Erythroblast (primary cell): ENCODE measurements at regions not wholly inside any gene's neighbourhood (a gene's known extent, or its start where the extent isn't known, plus 50 kb on each side); places are given as distances from the start of the nearest gene placed in this dataset.

Experiments used
- DNase-seq, 2 experiments: peaks; one replicate each; lab custom pipeline; 2025; lab: John Stamatoyannopoulos, UW
- GATA1 ChIP-seq: IDR thresholded peaks from 2 replicates; pipeline ENCODE4 v1.6.1; 2011; ENCODE audit warnings: low read depth, mild to moderate bottlenecking, control low read depth, low read length, moderate library complexity
- POLR2A ChIP-seq: IDR thresholded peaks from 2 replicates; pipeline ENCODE4 v1.6.1; 2011; ENCODE audit warnings: mild to moderate bottlenecking, low read length

- TF ChIP-seq GATA1 (no peak), POLR2A (no peak)
- no peak for DNase-seq
Observed at GRCh38 chr6:164018133-164018532, 603.6 kb downstream of the QKI start.

DNA sequence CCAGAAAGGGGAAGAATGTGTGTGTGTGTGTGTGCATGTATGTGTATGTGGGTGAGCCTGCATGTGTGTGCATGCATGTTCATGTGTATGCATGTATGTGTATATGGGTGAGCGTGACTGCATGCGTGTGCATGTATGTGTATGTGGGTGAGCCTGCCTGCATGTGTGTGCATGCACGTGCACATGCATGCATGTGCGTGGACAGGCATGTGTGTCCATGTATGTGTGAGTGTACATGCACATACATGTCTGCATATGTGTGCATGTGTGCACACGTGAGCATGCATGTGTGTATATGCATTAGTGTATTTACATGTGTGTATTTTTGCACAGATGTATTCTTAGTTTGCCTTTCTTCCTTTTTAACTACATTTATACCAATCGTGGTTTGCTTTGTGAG is 601.5 kb downstream of the QKI start:
- DNase-seq, result no peak

GRCh38 chr6:164015088-164015484 is 600.6 kb downstream of the QKI start:
- no peak for TF ChIP-seq POLR2A
- TF ChIP-seq GATA1, result no peak

More for the DNA sequence above, 601.5 kb downstream of the QKI start:
- TF ChIP-seq POLR2A (no peak), GATA1 (no peak)

DNA sequence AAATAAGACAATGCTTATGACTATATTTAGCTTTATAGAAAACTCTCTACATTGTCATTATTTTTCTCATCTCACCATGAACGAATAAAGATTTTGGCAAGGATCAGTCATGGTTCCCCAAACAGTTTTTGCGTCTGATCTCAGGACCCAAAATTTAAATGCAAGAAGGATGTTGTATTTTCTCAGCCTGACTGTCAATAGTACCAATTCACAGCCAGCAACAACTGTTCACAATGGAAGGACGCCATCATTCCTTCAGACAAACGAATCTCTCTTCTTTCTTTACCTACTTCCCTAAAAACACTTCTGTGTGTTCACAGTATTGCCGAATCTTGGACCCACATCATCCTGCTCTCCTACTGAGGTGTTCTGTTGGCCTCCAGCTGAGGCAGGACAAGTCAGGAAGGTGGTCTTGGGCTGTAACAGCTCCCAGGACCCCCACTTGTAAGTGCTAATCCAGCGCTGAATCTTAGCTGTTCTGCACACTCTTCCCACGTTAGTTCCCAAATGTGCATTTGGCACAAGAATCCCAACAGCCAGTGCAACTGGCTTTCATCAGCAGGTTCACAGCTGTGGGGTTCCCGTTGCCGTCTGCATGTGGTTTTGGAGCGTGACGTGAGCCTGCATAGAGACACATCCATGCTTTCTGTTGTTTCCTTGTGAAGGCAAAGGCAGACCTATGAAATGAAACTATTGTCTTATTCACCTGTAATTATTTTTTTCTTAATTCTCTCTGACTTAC is 600.0 kb downstream of the QKI start:
- TF ChIP-seq GATA1 (no peak), POLR2A (no peak)
- no peak for DNase-seq

More at GRCh38 chr6:164015088-164015484, 600.6 kb downstream of the QKI start:
- DNase-seq, result no peak

DNA sequence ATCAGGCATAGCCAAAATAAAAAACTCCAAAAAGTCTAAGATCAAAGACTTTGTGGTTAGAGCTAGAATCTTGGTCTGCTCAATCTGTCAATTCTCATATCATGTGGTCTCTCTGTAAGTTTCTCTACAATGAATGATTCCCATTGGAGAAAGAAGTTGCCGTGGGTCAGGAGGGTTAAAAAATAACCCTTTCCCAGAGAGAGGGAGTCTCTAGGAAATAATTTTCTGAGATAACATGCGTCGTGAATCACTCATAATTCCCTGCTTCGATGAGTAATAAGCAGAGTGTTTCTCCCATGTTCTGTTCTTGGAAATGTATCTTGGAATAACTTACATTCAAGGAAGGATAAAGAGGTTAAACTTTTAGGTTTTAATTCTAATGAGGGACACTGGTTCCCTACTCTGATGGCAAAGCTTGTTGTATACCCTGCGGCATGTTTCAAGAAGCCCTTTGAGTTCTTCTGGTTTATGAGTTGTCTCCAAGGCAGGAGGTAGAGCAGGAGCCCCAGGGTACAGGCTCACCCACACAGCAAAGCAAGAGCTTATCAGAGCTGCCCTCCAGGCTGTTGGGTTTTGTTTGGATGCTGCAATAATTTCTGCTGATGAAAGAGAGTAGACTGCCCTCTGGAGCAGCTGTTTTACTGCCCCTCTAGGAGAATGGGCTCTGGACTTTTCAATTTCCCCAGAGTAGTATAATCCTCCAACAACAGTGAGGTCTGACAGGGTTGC is 599.1 kb downstream of the QKI start:
- DNase-seq, result no peak
- no peak for TF ChIP-seq POLR2A
- no peak for TF ChIP-seq GATA1

DNA sequence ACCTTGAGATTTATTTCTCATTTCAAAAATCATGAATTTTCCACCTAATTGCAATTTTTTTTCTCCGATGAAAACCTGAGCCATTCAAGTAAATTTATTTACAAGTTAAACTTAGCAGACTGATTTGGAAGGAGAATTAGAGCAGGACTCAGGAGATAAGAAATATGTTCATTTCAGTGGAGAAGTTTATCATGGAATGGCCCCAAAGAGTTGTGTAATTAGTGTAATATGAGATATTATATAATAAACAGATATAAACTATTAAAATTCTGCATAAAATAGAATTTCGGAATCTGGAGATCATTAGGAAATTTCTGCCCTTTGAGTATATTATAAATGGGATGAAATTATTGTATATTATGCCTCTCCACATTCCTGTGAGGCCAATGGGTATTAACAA is 596.8 kb downstream of the QKI start:
- no peak for DNase-seq
- TF ChIP-seq GATA1, result no peak
- no peak for TF ChIP-seq POLR2A

DNA sequence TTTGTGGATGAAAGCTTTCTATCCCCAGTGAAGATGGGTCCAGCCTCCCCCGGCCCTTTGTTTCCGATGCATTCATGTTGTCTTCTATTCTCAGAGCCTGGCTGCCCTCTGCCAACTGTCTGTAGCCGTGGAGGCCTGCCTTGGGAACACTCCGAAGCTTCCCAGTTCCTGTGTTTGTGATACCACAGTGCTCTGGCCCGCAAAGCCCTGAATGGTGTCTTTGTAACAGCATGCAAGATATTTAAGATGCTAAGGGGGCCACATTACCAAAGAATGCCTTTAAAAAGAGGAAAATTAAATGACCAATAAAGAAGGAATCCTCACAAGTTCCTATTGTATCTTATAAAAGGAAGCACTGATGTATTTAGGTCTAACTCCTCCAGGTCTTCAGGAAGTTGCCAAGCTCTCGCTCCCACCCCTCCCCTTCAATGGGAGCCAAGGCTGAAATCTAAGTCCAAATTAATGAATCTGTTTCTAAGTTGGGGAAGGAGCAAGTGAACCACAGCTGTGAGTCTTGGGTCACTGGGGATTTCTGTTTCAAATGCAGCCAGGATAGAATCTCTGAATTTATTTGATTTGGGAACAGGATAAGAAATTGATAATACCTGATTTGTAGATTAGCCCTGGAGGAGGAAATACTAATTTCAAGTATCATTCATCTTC is 596.1 kb downstream of the QKI start:
- DNase-seq, result no peak
- TF ChIP-seq GATA1, result no peak

DNA sequence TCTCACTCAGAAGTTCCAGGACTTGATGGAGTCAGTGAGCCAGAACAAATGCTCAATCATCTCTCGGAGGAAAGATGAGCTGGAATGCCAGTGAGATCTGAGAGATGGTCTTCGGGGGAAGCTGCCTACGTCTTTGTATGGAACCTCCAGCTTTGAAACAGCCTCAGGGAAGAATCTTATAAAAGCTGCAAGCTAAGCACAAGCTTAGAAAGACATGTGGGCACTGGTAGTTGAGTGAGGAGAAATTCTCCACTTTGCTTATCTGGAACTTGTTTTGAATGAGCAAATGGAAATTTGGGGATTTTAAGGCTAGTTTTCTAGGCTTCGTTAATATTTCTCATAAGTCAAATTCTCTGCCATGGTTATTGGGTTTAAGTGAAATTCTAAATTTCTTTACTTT is 594.4 kb downstream of the QKI start:
- DNase-seq, result no peak
- TF ChIP-seq POLR2A (no peak), GATA1 (no peak)

- no peak for TF ChIP-seq GATA1
- no peak for TF ChIP-seq POLR2A
- DNase-seq, result no peak
Observed at GRCh38 chr6:164007881-164008280, 593.4 kb downstream of the QKI start.

- no peak for DNase-seq
- TF ChIP-seq GATA1 (no peak), POLR2A (no peak)
Observed at GRCh38 chr6:164006459-164006858, 591.9 kb downstream of the QKI start.

DNA sequence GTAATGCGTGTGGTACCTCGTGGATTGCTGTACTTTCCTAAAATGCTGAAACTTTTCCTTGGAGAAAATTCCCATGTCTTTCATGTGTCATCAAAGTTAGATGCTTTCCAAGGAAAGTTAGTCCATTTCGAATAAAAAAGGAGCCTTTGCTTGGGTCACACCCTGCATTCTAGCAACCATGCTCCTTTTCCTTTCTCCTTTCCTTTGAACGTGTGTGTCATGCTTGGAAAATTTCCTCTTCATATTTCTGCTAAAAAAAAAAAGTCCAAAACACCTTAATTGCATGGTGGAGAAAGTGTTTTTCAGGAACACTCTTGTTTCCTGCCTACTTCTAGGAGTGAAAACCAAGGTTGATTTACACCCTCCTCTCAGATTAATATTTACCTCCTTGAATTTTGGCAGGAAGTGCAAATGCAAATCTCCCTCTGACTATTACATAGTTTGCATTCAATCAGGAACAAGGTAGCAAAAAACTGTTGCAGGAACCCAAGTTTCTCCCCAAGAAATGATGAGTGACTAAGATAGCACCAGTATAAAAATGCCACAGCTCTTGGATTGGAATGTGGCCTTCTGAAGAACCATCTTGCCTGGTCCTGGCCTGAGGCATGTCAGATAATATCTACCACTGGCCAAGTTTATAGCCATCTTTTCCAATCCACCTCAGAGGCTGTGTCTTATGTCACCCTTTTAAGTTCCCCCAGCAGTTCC is 590.6 kb downstream of the QKI start:
- no peak for TF ChIP-seq POLR2A
- no peak for TF ChIP-seq GATA1

DNA sequence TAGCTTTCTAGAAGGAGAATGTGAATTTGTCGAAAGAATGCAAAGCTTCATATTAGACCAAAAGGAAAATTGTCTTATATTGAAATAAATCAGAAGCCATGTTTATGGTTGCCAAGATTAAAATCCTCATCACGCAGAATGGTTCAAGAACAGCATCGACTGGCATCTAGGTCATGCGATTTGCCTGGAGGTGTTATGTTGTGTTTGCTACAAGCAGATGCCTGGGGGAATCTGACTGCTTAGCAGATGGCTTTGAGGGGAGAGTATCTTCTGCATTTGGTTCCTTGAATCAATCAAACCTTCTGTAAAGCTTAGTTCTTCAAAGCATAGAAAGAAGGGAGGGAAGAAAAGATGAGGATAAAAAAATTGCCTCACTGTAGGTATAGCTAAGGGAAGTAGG is 585.8 kb downstream of the QKI start:
- TF ChIP-seq POLR2A, result no peak
- TF ChIP-seq GATA1, result no peak
- DNase-seq, result no peak

More for the DNA sequence above, 590.6 kb downstream of the QKI start:
- DNase-seq, result no peak

DNA sequence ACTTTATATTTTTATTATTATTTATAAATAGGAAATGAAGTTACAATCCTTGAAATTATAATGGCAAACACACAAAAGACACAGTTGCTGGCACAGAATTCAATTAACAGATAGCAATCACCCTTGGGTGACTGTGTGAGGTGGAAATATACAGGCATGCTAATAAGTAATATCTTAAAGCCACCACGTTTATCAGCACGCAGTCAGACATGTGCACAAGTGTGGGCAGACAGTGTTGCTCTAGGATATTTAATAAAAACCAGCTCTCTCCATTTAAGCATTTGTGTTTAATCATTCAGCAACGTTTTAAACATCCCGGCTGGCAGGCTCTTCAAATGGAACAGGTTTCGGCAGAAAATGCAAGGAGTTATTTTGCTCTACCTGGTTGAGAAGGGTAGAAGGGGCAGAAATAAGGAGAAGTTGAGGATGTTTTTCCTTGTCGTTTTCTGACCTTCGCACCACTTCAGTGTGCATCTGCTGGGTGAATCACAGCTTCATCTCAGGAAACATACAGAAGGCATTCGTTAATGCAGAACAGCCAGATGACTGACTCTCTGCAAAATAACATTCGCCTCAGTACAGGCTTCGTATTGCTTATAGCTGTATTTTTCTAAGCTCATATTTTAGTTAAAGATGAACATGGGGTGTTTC is 585.1 kb downstream of the QKI start:
- DNase-seq, result no peak
- TF ChIP-seq GATA1, result no peak
- no peak for TF ChIP-seq POLR2A
